Activated CD4-positive, alpha-beta T cell treated with anti-CD3 and anti-CD28 coated beads for 24 hours (primary cell): ENCODE measurements at regions not wholly inside any gene's neighbourhood (a gene's known extent, or its start where the extent isn't known, plus 50 kb on each side); places are given as distances from the start of the nearest gene placed in this dataset.
"Not testable (repeated sequence)": the region's sequence is repeated elsewhere in the genome, so short reads cannot be mapped to it uniquely, and the experiment has no call there.

ENCODE experiments used
- DNase-seq, 2 donors: peaks; one replicate each; pipeline ENCODE4 v3.0.0-alpha.2; 2020; ENCODE audit warnings: low read depth in 2 of 2

DNA sequence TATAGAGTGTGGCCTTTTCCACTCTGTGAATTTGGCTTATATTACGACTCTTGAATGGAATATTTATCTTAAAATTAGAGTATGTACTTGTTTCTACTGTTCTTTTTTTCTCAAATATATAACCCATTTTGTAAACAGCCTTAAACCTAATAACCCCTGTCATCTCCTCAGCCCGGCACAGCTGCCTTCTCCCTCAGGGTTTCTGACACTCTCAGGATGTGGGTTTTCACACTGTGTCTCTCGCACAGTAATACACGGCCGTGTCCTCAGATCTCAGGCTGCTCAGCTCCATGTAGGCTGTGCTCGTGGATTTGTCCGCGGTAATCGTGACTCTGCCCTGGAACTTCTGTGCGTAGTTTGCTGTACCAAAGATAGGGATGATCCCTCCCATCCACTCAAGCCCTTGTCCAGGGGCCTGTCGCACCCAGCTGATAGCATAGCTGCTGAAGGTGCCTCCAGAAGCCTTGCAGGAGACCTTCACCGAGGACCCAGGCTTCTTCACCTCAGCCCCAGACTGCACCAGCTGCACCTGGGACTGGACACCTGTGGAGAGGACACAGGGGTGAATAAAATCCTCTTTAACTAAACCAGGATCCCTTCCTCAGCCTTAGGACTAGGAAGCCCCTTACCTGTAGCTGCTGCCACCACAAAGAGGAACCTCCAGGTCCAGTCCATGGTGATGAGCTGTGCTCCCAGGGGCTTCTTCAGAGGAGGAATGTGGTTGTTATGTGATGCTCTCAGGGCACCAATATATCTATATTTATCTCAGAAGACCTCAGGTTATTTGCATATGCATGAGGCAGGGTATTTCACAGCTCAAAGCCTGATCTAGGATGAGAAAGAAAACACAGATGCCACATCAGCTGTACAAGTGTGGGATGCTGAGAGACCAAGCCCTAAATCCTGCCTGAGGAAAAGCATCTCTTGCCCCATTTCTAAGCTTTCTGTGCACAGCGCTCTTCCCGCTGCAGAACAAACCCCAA, 1188.4 kb downstream of the TMEM121 start:
- not testable (repeated sequence) for DNase-seq

DNA sequence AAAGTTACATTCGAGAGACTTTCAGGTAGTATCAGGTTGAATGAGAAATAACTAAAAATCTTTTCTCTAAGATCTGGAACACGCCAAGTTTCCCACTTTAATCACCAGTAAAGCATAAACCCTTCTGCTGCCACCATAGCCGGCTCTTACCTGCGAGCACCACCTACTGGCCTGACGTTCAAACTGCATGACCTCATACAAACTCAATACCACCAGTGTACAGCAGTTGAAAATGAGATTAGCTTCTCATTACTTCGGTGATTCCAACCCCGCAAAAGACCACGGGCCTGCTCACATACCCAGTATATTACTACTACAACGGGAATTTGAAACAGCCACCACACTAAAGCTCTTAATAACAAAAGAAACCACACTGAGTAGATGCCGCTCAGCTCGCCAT, 1191.2 kb downstream of the TMEM121 start:
- DNase-seq: not testable (repeated sequence)

DNA sequence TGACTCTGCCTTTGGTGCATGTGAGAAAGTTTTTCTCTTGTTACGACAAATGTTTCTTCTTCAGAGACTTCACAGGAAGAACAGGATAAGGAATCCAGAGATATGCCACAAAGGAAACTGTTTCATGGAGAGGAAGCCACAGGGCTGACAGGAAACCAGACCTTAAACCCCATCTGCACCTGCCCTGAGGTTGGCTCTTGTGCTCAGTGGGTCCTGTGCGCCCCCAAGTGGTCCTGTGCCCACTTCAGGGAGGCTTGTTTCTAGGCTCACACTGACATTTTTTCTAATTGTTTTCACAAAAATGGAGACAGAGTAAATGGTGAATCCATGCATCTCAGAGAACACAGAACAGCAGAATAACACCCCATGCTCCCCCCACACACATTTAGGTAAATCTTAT, 1193.5 kb downstream of the TMEM121 start:
- DNase-seq: not testable (repeated sequence)

DNA sequence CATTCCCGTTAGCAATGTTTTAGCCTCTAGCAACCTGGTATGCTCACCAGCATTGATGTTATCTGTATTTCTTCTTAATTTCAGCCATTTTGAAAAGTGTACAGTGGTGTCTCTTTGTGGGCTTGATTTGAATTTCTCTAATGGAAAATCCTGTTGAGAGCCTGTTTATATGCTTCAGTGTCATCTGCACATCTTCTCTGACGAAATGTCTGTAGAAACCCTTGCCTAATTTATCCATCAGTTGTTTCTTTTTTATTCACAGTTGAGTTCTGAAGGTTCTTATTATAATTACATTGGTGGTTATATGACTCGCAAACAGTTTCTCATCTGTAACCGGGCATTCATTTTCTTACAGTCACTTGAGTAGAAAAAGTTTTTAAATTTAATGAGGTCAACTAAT, 1195.5 kb downstream of the TMEM121 start:
- not testable (repeated sequence) for DNase-seq

DNA sequence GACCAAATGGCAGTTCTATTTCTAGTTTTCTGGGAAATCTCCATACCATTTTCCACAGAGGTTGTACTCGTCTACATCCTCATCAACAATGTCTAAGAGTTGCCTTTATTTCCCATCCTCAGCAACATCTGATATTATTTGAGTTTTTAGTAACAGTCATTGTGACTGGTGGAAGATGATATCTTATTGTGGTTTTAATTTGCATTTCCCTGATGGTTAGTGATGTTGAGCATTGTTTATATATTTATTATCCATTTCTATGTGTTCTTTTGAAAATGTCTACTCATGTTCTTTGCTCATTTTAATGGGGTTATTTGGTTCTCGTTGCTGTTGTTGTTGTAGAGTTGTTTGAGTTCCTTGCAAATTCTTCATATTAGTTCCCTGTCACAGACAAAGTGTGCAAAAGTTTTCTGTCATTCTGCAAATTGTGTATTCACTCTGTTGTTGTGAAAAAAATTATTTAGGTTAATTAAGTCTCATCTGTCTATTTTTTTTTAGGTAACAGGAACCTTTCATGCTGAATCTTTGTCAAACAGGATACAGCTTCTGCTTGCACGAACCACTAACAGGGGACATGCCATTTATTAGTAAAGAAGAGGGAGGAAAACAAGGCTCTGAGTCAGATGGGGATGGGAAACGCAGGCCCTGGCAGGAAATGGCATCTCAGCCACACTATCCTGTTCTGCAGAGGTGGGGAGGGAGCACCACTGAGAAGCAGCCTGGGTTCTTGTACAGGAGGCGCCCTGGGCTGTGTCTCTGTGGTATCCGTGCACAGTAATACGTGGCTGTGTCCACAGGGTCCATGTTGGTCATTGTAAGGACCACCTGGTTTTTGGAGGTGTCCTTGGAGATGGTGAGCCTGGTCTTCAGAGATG, 1196.7 kb downstream of the TMEM121 start:
- DNase-seq: not testable (repeated sequence)

DNA sequence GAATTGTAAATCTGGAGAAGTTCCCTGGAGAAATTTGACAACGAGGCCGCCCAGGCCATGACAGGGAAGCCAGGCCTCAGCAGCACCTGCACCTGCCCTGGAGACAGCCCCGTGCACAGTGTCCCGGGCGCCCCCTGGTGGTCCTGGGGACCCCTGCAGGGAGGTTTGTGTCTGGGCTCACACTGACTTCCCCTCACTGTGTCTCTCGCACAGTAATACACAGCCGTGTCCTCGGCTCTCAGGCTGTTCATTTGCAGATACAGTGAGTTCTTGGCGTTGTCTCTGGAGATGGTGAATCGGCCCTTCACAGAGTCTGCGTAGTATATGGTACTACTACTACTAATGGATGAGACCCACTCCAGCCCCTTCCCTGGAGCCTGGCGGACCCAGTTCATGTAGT, 1201.6 kb downstream of the TMEM121 start:
- not testable (repeated sequence) for DNase-seq

DNA sequence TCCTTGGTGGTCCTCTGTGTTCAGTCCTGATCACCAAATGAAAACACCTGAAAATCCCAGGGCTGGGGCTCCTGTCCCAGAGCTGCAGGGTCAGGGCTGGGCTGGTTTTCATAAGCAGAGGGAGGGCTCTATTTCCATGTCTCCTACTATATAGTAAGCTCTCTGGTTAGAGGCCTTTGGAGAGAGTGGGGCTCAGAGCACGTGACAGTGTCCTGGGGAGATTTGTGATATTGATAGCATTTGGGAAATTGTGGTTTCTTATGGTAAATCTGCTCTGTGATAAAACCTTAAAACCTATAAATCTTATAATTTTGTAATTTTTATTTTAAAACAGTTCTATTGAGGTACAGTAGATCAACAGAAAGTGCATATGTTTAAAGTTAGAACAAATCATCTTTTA, 1202.2 kb downstream of the TMEM121 start:
- no peak for DNase-seq

DNA sequence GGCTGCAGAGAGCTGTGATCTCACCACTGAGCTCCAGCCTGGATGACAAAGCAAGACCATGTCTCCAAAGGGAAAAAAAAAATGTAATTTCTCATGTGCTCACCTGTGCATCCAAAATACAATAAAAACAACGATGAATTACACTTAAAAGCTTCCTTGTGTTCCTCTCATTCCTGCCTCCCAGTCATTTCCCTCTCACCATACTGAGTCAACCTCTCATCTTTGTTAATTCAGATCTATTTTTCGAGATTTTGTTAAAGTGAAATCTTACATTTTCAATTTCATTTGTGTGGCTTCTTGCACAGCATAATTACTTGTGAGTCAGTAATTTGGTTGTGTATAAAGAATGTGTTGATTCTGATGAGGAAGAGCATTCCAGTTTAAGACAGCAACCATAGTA, 1203.2 kb downstream of the TMEM121 start:
- no peak for DNase-seq

DNA sequence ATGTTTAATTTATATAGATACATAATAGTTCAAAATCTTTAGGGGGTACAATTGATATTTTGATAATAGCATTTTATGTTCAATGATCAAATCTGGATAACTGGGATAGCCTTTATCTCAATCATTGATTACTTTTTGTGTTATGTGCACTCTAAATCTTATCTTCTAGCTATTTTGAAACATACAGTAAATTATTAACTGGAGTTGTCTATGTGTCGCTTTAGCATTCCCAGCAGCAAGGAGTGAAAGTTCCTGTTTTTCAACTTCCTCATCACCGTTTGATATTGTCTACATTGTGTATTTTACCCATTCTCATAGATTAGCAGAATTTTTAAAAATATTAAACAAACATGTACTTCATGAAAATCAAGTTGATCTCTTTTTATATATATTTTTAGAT, 1207.4 kb downstream of the TMEM121 start:
- DNase-seq: no peak

DNA sequence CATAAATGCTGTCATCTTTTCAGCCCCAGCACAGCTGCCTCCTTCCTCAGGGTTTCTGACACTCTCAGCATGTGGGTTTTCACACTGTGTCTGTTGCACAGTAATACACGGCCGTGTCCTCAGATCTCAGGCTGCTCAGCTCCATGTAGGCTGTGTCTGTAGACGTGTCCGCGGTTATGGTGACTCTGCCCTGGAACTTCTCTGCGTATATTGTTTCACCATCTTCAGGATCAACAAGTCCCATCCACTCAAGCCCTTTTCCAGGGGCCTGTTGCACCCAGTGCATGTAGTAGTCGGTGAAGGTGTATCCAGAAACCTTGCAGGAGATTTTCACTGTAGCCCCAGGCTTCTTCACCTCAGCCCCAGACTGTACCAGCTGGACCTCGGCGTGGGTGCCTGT, 1210.6 kb downstream of the TMEM121 start:
- no peak for DNase-seq

DNA sequence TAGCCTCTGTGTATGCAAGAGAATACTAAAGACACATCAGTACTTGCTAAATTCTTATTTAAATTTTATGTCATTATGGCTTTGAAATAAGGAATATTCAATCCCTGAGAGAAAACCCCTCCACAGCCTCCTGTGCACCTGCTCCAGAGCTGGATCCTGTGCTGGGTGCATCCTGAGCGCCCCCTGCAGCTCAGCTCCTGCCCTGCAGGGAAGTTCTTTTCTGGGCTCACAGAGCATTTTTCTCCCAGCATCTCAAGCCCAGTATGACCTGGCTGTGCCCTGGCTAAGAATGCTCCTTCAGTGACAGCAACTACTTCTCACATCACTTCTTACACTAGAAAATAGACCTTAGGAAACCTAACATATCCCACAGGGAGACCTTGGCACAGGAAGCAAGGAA, 1211.7 kb downstream of the TMEM121 start:
- DNase-seq: no peak

DNA sequence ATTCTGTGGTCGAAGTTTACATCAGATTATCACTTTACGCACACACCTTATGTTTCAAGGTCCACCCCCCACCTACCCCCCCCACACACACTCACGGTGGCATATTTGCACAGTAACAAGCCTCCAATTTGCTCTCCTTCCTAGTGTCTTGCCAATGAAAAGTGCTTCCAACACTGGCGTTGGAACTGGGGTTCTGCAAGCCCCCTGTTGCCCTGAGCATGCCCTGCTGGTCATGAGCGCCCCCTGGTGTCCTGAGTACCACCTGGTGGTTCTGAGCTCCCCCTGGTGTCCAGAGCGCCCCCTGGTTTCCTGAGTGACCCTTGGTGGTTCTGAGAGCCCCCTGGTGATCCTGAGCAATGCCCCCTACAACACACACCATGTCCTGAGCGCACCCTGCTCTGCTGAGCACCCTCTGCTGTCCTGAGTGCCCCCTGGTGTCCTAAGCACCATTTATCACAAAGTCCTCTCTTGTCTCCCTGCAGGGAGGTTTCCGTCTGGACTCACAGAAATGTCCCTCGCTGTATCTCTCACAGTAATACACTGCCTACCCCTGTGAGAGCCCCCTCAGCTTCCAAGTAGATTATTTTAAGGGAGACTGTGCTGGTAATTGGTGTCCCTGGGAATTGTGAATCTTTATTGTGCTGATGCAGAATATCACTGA, 1212.3 kb downstream of the TMEM121 start:
- not testable (repeated sequence) for DNase-seq

DNA sequence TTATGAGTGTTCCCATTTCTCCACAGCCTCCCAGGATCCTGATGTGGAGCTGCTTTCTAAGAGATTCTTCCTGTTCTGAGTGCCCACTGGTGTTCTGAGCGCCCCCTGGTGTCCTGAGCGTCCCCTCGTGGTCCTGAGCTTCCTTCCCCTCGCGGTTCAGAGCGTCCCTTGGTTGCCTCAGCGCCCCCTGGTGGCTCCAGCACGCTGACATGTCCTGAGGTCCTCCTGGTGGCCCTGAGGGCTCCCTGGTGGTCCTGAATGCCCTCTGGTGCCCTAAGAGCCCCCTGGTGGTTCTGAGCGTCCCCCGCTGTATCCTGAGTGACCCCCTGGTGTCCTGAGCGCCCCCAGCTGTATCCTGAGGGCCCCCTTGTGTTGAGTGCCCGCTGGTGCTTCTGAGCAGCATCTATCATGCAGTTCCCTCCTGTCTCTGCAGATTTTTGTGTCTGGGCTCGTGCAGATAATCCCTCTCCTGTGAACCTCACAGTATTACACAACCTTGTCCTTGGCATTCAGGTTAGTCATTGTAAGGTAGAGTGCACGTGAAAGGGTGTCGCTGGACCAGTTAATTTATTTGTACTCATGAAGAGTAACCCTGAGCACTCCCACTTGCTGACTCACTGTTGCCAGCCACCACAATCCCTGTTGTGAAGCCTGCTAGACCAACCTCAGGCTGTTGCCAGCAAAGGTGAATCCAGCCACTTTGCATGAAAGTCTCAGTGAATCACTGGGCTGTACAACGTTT, 1214.9 kb downstream of the TMEM121 start:
- DNase-seq: peak in 1 of 2 donors; percentile 73

DNA sequence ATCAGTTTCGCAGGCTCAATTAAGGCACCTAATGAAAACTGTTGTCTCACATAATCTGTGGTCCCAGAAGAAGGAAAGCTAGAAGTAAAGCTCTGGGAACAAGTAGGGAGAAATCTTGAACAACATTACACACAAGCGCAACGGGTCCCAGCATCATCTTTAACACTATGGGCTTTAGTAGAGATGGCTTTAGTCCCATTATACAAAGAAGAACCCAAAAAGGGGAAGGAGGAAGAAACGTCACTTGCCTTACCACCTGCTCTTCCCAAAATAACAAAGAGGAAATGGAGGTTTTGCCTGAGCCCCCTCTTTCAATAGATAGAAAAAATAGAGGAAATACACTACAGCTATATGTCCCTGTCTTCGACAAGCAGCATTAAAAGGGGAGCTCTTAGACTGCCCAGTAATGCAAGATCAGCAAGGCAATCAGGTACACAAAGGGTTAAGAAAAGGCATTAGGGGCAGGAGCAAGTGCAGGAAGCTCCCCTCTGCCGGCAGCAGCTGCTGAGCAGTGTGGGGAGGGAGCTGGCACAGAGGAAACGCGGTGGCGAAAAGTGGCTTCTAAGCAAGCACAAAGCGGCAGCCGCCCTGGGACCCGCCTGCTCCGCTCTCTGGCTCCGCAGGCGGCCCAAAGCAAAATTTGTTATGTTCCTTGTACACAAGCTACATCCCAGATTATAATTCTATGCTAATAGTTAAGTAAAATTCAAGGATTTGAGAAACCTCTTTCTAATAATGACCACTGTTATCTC, 1218.8 kb downstream of the TMEM121 start:
- DNase-seq: not testable (repeated sequence)

DNA sequence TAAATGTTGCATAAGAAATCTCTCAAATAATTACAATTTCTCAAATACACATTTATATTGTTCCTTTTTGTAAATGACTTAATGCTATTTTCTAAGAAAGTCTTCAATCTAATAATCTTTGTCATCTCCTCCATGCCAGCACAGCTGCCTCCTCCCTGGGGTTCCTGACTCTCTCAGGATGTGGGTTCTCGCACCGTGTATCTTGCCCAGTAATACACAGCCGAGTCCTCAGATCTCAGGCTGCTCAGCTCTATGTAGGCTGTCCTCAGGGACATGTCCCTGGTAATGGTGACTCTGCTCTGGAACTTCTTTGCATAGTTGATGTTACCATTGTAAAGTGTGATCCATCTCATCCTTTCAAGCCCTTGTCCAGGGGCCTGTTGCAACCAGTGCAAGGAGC, 1223.7 kb downstream of the TMEM121 start:
- DNase-seq: not testable (repeated sequence)

DNA sequence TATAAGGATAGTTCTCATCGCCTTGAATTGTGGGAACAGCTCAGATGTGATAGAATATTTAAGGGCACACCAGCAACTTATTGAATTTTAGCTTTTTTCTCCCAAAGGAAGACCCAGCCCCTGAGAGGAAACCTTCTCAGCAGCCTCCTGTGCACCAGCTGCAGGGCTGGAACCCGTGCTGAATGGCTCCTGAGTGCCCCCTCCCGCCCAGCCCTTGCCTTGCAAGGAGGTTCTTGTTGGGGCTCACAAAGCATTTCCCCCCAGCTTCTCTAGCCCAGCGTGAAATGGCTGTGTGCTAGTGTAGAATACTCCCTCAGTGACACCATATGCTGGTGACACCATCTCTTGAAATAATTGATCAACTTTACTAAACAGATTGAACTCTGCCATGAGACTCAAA, 1227.4 kb downstream of the TMEM121 start:
- DNase-seq: not testable (repeated sequence)

DNA sequence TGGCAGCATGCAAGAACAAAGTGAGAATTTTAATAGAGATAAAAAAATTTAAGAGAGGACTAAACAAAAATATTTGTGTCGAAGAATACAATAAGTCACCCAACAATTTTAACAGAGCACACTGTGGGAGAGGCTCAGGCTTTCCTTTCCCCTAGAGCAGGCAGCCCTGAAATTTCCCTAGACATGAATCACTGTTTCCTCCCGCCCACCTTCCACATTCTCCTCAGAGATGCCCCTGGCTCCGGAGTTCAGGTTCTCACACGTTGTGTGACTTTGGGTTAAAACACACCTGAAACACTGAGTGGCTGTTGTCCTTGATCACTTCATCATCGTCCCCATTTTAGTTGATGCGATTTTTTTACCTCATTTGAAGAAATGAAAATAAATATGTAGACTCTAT, 1231.1 kb downstream of the TMEM121 start:
- DNase-seq: not testable (repeated sequence)

DNA sequence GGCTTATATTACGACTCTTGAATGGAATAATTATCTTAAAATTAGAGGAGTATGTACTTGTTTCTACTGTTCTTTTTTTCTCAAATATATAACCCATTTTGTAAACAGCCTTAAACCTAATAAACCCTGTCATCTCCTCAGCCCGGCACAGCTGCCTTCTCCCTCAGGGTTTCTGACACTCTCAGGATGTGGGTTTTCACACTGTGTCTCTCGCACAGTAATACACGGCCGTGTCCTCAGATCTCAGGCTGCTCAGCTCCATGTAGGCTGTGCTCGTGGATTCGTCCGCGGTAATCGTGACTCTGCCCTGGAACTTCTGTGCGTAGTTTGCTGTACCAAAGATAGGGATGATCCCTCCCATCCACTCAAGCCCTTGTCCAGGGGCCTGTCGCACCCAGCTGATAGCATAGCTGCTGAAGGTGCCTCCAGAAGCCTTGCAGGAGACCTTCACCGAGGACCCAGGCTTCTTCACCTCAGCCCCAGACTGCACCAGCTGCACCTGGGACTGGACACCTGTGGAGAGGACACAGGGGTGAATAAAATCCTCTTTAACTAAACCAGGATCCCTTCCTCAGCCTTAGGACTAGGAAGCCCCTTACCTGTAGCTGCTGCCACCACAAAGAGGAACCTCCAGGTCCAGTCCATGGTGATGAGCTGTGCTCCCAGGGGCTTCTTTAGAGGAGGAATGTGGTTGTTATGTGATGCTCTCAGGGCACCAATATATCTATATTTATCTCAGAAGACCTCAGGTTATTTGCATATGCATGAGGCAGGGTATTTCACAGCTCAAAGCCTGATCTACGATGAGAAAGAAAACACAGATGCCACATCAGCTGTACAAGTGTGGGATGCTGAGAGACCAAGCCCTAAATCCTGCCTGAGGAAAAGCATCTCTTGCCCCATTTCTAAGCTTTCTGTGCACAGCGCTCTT, 1235.8 kb downstream of the TMEM121 start:
- DNase-seq: not testable (repeated sequence)

DNA sequence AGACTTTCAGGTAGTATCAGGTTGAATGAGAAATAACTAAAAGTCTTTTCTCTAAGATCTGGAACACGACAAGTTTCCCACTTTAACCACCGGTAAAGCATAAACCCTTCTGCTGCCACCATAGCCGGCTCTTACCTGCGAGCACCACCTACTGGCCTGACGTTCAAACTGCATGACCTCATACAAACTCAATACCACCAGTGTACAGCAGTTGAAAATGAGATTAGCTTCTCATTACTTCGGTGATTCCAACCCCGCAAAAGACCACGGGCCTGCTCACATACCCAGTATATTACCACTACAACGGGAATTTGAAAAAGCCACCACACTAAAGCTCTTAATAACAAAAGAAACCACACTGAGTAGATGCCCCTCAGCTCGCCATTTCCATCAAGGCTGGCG, 1238.6 kb downstream of the TMEM121 start:
- DNase-seq: not testable (repeated sequence)
